ES-I3 (cell line): ENCODE measurements at regions not wholly inside any gene's neighbourhood (a gene's known extent, or its start where the extent isn't known, plus 50 kb on each side); places are given as distances from the start of the nearest gene placed in this dataset.

ENCODE experiments used
- H3K36me3 ChIP-seq: 2 replicates; pipeline ENCODE4 v1.6.1; 2013; ENCODE audit warnings: mild to moderate bottlenecking, low read length, control low read depth, moderate library complexity; ENCODE audit not compliant: insufficient read depth
- H3K4me1 ChIP-seq: 2 replicates; pipeline ENCODE4 v1.6.1; 2013; ENCODE audit warnings: mild to moderate bottlenecking, control low read depth, low read length; ENCODE audit not compliant: insufficient read depth
- H3K9ac ChIP-seq: 2 replicates; pipeline ENCODE4 v1.6.1; 2013; ENCODE audit warnings: low read depth, mild to moderate bottlenecking, low read length, moderate library complexity
- H3K9me3 ChIP-seq: 2 replicates; pipeline ENCODE4 v1.6.1; 2013; ENCODE audit warnings: mild to moderate bottlenecking, low read length, moderate library complexity; ENCODE audit not compliant: control insufficient read depth, insufficient read depth

- Histone ChIP-seq H3K4me1 (no peaks in the 10 kb centered on the region), H3K9me3 (no peaks in the 10 kb centered on the region), H3K9ac (no peak overlapping the region), H3K36me3 (no peaks in the 10 kb centered on the region)
Measured at GRCh38 chr1:37137601-37138000, 103.3 kb upstream of the GRIK3 start.

DNA sequence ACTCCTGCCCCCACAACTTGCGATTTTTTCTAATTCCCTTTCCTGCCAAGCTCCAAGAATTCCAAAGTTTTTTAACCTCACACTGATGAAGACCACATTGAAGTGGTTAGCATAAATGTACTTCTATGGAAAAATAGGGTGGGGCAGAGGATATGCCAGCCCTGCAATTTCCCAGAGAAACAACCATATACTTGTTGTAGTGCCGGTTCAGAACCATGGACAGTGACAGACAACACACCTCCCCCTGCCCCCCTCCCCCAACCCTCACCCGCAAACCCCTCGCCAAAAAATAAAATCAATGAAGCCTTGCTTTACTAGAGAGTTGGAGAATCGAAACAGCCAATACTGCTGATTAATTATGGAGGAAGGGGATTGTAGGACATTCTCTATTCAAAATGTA, 109.5 kb upstream of the GRIK3 start:
- Histone ChIP-seq H3K9me3 (no peaks in the 10 kb centered on the region), H3K36me3 (no peaks in the 10 kb centered on the region), H3K9ac (no peak overlapping the region), H3K4me1 (no peaks in the 10 kb centered on the region)

- no peaks in the 10 kb centered on the region for H3K9me3 ChIP-seq
- H3K36me3 ChIP-seq: no peaks in the 10 kb centered on the region
- H3K9ac ChIP-seq: no peak overlapping the region
- 0 out of 2 replicates have a peak, but pooled peaks cover 3% of the 10 kb centered on the region for H3K4me1 ChIP-seq
Measured at GRCh38 chr1:37146071-37146470, 111.8 kb upstream of the GRIK3 start.

GRCh38 chr1:37147392-37147831, 113.1 kb upstream of the GRIK3 start:
- Histone ChIP-seq H3K36me3 (no peaks in the 10 kb centered on the region), H3K9me3 (no peaks in the 10 kb centered on the region), H3K9ac (no peak overlapping the region), H3K4me1 (0 out of 2 replicates have a peak, but pooled peaks cover 3% of the 10 kb centered on the region)

- no peaks in the 10 kb centered on the region for H3K36me3 ChIP-seq
- H3K9me3 ChIP-seq: no peaks in the 10 kb centered on the region
- 0 out of 2 replicates have a peak, but pooled peaks cover 3% of the 10 kb centered on the region for H3K4me1 ChIP-seq
- no peak overlapping the region for H3K9ac ChIP-seq
Measured at GRCh38 chr1:37147906-37148305, 113.6 kb upstream of the GRIK3 start.

GRCh38 chr1:37148663-37149062, 114.3 kb upstream of the GRIK3 start:
- Histone ChIP-seq H3K9ac (no peak overlapping the region), H3K9me3 (no peaks in the 10 kb centered on the region), H3K36me3 (no peaks in the 10 kb centered on the region), H3K4me1 (0 out of 2 replicates have a peak, but pooled peaks cover 3% of the 10 kb centered on the region)

DNA sequence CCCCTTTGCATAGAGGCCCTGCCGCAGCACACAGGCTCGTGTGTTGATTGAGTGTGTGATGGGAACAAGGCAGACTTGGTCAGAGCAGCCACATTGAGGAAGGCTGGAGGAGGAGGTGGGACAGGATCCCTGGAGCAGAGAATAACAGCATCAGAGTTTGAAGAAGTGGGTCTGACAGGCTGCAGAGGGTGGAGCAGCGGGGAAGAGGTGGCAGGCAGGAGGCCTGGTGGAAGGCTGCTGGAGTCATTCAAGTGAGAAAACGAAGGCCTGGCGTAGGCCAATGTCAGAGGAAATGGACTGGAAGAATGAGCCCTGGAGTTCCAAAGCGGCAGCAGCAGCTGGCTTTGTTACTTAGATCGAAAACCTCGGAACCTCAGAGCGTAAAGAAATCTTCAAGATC, 115.0 kb upstream of the GRIK3 start:
- no peaks in the 10 kb centered on the region for H3K9me3 ChIP-seq
- H3K36me3 ChIP-seq: no peaks in the 10 kb centered on the region

DNA sequence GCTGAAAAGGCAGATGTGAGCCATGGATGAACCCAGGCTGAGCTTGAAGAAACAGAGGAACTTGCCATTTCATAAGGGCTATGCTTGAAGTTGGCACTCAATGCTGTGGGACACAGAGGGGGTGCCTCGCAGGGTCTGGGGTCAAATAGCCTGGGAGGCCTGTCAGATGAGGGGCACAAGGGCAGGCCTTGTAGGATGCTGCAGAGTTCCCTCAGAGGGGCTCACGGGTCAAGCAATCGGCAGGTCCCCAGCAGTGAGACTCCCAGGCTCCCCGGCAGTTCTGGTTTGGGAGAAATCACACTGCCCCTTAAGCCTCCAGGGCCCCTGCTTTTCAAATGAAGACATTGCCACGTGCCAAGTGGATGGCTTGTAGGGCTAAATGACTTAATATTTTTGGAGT, 116.7 kb upstream of the GRIK3 start:
- Histone ChIP-seq H3K36me3 (no peaks in the 10 kb centered on the region), H3K4me1 (0 out of 2 replicates have a peak, but pooled peaks cover 3% of the 10 kb centered on the region), H3K9me3 (no peaks in the 10 kb centered on the region), H3K9ac (no peak overlapping the region)

More for the DNA sequence above, 115.0 kb upstream of the GRIK3 start:
- 0 out of 2 replicates have a peak, but pooled peaks cover 3% of the 10 kb centered on the region for H3K4me1 ChIP-seq
- no peak overlapping the region for H3K9ac ChIP-seq

- Histone ChIP-seq H3K9me3 (no peaks in the 10 kb centered on the region), H3K4me1 (0 out of 2 replicates have a peak, but pooled peaks cover 3% of the 10 kb centered on the region), H3K9ac (no peak overlapping the region), H3K36me3 (no peaks in the 10 kb centered on the region)
Measured at GRCh38 chr1:37151789-37152188, 117.5 kb upstream of the GRIK3 start.

DNA sequence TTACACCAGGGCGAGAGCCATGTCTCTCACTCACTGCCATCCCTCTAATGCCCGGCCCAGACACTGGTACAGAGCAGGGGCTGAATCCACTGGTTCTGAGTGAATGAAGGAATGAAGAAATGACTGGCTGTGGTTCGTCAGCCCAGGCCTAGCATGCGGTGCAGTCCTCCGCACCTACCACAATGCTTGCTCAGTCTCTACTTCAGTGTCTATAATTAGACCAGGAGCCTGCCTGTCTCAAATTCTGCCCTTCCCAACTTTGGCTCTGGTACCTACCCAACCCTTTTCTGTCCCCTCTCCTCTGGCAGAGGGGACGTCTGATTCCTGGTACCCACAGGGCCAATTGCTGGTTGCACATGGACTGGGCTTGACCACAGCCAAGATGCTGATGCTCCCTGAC, 118.2 kb upstream of the GRIK3 start:
- Histone ChIP-seq H3K36me3 (no peaks in the 10 kb centered on the region), H3K9ac (no peak overlapping the region), H3K4me1 (0 out of 2 replicates have a peak, but pooled peaks cover 3% of the 10 kb centered on the region), H3K9me3 (no peaks in the 10 kb centered on the region)

- H3K4me1 ChIP-seq: 0 out of 2 replicates have a peak, but pooled peaks cover 3% of the 10 kb centered on the region
- no peaks in the 10 kb centered on the region for H3K9me3 ChIP-seq
- H3K9ac ChIP-seq: no peak overlapping the region
- H3K36me3 ChIP-seq: no peaks in the 10 kb centered on the region
Measured at GRCh38 chr1:37153116-37154100, 119.1 kb upstream of the GRIK3 start.

GRCh38 chr1:37156646-37157045, 122.3 kb upstream of the GRIK3 start:
- no peaks in the 10 kb centered on the region; the same call in 1 of the 2 replicates for H3K9me3 ChIP-seq
- H3K4me1 ChIP-seq: no peaks in the 10 kb centered on the region
- no peaks in the 10 kb centered on the region for H3K36me3 ChIP-seq
- H3K9ac ChIP-seq: no peak overlapping the region

DNA sequence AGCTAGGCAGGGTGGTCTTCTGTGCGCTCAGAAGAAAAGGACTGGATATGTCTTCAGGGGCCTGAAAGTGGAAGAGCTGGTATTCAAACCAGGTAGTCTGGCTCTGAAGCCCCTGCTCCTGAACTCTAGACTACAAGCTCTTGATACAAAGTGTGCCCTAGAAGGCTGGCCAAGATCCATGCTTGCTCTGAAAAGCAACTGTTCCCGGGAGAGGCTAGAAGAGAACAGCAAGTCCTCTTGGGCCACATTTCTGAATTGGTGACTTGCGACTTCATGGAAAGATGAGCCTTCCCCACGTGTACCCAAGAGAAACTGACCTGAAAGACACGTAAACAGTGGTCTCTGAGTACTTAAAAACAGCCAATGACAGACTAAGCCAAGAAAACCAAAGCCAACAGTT, 123.3 kb upstream of the GRIK3 start:
- Histone ChIP-seq H3K9me3 (no peaks in the 10 kb centered on the region; the same call in 1 of the 2 replicates), H3K9ac (no peak overlapping the region), H3K36me3 (no peaks in the 10 kb centered on the region), H3K4me1 (no peaks in the 10 kb centered on the region)

GRCh38 chr1:37158113-37158749, 123.9 kb upstream of the GRIK3 start:
- Histone ChIP-seq H3K9me3 (no peaks in the 10 kb centered on the region; the same call in 1 of the 2 replicates), H3K4me1 (no peaks in the 10 kb centered on the region), H3K36me3 (no peaks in the 10 kb centered on the region), H3K9ac (no peak overlapping the region)
